ENCODE measurements at regions not wholly inside any gene's neighbourhood (a gene's known extent, or its start where the extent isn't known, plus 50 kb on each side); places are given as distances from the start of the nearest gene placed in this dataset.

- H3K4me1 ChIP-seq (ENCODE audit: control insufficient read depth, insufficient read depth, low read length) = peaks cover 11% of the 10 kb centered on the region
- peaks cover 20% of the 10 kb centered on the region for H3K4me1 Mint-ChIP-seq
- WGBS, 2 experiments (ENCODE audit: insufficient coverage in 1 of 2, insufficient read length in 1 of 2) = 78 to 83% methylated on average over 1 to 3 of the region's 3 CpGs
Measured at GRCh38 chr7:85320699-85321476, 134.0 kb upstream of the SEMA3D start.

GRCh38 chr7:85316489-85316888, 129.6 kb upstream of the SEMA3D start:
- Histone ChIP-seq H3K4me3 (ENCODE audit: low read length) (no peak overlapping the region), H3K27ac (ENCODE audit: low read depth, low read length) (no peak overlapping the region), H3K36me3 (ENCODE audit: control insufficient read depth, insufficient read depth, low read length) (no peaks in the 10 kb centered on the region), H3K9ac (ENCODE audit: extremely low read depth, low read length, poor library complexity, severe bottlenecking) (no peak overlapping the region), H3K27me3 (ENCODE audit: control insufficient read depth, insufficient read depth, low read length, poor library complexity, severe bottlenecking) (no peaks in the 10 kb centered on the region), H3K9me3 (ENCODE audit: control insufficient read depth, low read length) (no peaks in the 10 kb centered on the region), H3K4me1 (ENCODE audit: control insufficient read depth, insufficient read depth, low read length) (peaks cover 7% of the 10 kb centered on the region)
- DNase-seq = no peak
- no peak overlapping the region for H3K27ac Mint-ChIP-seq
- H3K36me3 Mint-ChIP-seq (ENCODE audit: low read depth) = no peaks in the 10 kb centered on the region
- no peak for TF ChIP-seq CTCF (conservative IDR thresholded peaks at IDR 0.05)
- no peaks in the 10 kb centered on the region for H3K27me3 Mint-ChIP-seq (ENCODE audit: insufficient read depth)
- no peaks in the 10 kb centered on the region for H3K9me3 Mint-ChIP-seq
- WGBS, 2 experiments (ENCODE audit: insufficient coverage in 1 of 2, insufficient read length in 1 of 2) = 100% methylated on average over 1 of the region's 2 CpGs; no CpG with 5 or more reads in 1 of the 2 experiments
- H3K4me1 Mint-ChIP-seq = peaks cover 11% of the 10 kb centered on the region
- no peak overlapping the region for H3K4me3 Mint-ChIP-seq

More at GRCh38 chr7:85320699-85321476, 134.0 kb upstream of the SEMA3D start:
- Histone ChIP-seq H3K27ac (ENCODE audit: low read depth, low read length) (no peak overlapping the region), H3K36me3 (ENCODE audit: control insufficient read depth, insufficient read depth, low read length) (no peaks in the 10 kb centered on the region), H3K9ac (ENCODE audit: extremely low read depth, low read length, poor library complexity, severe bottlenecking) (no peak overlapping the region), H3K27me3 (ENCODE audit: control insufficient read depth, insufficient read depth, low read length, poor library complexity, severe bottlenecking) (no peaks in the 10 kb centered on the region), H3K9me3 (ENCODE audit: control insufficient read depth, low read length) (no peaks in the 10 kb centered on the region), H3K4me3 (ENCODE audit: low read length) (no peak overlapping the region)
- no peaks in the 10 kb centered on the region for H3K27me3 Mint-ChIP-seq (ENCODE audit: insufficient read depth)
- peaks cover 1% of the 10 kb centered on the region for H3K9me3 Mint-ChIP-seq
- no peak overlapping the region for H3K4me3 Mint-ChIP-seq
- TF ChIP-seq CTCF (conservative IDR thresholded peaks at IDR 0.05) = no peak
- no peak for DNase-seq
- H3K27ac Mint-ChIP-seq = peak overlapping the region; percentile 19
- no peaks in the 10 kb centered on the region for H3K36me3 Mint-ChIP-seq (ENCODE audit: low read depth)

- WGBS, 2 experiments (ENCODE audit: insufficient coverage in 1 of 2, insufficient read length in 1 of 2) = 100% methylated on average over 1 of the region's 1 CpG; no CpG with 5 or more reads in 1 of the 2 experiments
- no peak overlapping the region for H3K27ac Mint-ChIP-seq
- no peak overlapping the region for H3K4me3 Mint-ChIP-seq
- TF ChIP-seq CTCF (conservative IDR thresholded peaks at IDR 0.05) = no peak
- H3K9me3 ChIP-seq (ENCODE audit: control insufficient read depth, low read length) = no peaks in the 10 kb centered on the region
- no peaks in the 10 kb centered on the region for H3K4me1 ChIP-seq (ENCODE audit: control insufficient read depth, insufficient read depth, low read length)
- H3K27me3 ChIP-seq (ENCODE audit: control insufficient read depth, insufficient read depth, low read length, poor library complexity, severe bottlenecking) = no peaks in the 10 kb centered on the region
- H3K27ac ChIP-seq (ENCODE audit: low read depth, low read length) = no peak overlapping the region
- no peak overlapping the region for H3K4me3 ChIP-seq (ENCODE audit: low read length)
- H3K4me1 Mint-ChIP-seq = peaks cover 2% of the 10 kb centered on the region
- H3K36me3 ChIP-seq (ENCODE audit: control insufficient read depth, insufficient read depth, low read length) = no peaks in the 10 kb centered on the region
- H3K36me3 Mint-ChIP-seq (ENCODE audit: low read depth) = no peaks in the 10 kb centered on the region
- no peak for DNase-seq
- no peaks in the 10 kb centered on the region for H3K9me3 Mint-ChIP-seq
- no peaks in the 10 kb centered on the region for H3K27me3 Mint-ChIP-seq (ENCODE audit: insufficient read depth)
- H3K9ac ChIP-seq (ENCODE audit: extremely low read depth, low read length, poor library complexity, severe bottlenecking) = no peak overlapping the region
Measured at GRCh38 chr7:85310301-85310700, 123.4 kb upstream of the SEMA3D start.
